Ishikawa (cell line): ENCODE measurements at regions not wholly inside any gene's neighbourhood (a gene's known extent, or its start where the extent isn't known, plus 50 kb on each side); places are given as distances from the start of the nearest gene placed in this dataset.

Experiments
- CEBPB ChIP-seq: IDR thresholded peaks from 2 replicates; pipeline ENCODE4 v1.6.1; 2012
- CREB1 ChIP-seq: IDR thresholded peaks from 2 replicates; pipeline ENCODE4 v1.6.1; 2012; ENCODE audit warnings: low read depth
- EP300 ChIP-seq: IDR thresholded peaks from 2 replicates; pipeline ENCODE4 v1.6.1; 2012; ENCODE audit warnings: borderline replicate concordance
- MAX ChIP-seq: IDR thresholded peaks from 2 replicates; pipeline ENCODE4 v1.6.1; 2012
- NFIC ChIP-seq: IDR thresholded peaks from 2 replicates; pipeline ENCODE4 v1.6.1; 2012
- RAD21 ChIP-seq: IDR thresholded peaks from 2 replicates; pipeline ENCODE4 v1.6.1; 2012; ENCODE audit warnings: low read depth
- REST ChIP-seq: IDR thresholded peaks from 2 replicates; pipeline ENCODE4 v1.6.1; 2012; ENCODE audit warnings: low read depth, mild to moderate bottlenecking
- TAF1 ChIP-seq: IDR thresholded peaks from 2 replicates; pipeline ENCODE4 v1.6.1; 2012; ENCODE audit warnings: low read depth, mild to moderate bottlenecking
- TCF12 ChIP-seq: IDR thresholded peaks from 2 replicates; pipeline ENCODE4 v1.6.1; 2012; ENCODE audit warnings: low read depth
- TEAD4 ChIP-seq: IDR thresholded peaks from 2 replicates; pipeline ENCODE4 v1.6.1; 2012
- USF1 ChIP-seq: IDR thresholded peaks from 2 replicates; pipeline ENCODE4 v1.6.1; 2012
- YY1 ChIP-seq: IDR thresholded peaks from 2 replicates; pipeline ENCODE4 v1.6.1; 2012; ENCODE audit warnings: low read depth
- ZBTB7A ChIP-seq: IDR thresholded peaks from 2 replicates; pipeline ENCODE4 v1.6.1; 2012; ENCODE audit warnings: low read depth

- no peak for TF ChIP-seq REST
- no peak for TF ChIP-seq RAD21
- TF ChIP-seq CREB1, result no peak
- no peak for TF ChIP-seq ZBTB7A
- no peak for TF ChIP-seq TCF12
- no peak for TF ChIP-seq EP300
- TF ChIP-seq CEBPB, result no peak
- no peak for TF ChIP-seq NFIC
- no peak for TF ChIP-seq TAF1
- no peak for TF ChIP-seq USF1
- TF ChIP-seq YY1, result no peak
- no peak for TF ChIP-seq MAX
- no peak for TF ChIP-seq TEAD4
Observed at GRCh38 chr2:150225030-150225429, 262.4 kb downstream of the RND3 start.
